OCI-LY3 (cell line): ENCODE measurements at regions not wholly inside any gene's neighbourhood (a gene's known extent, or its start where the extent isn't known, plus 50 kb on each side); places are given as distances from the start of the nearest gene placed in this dataset.

Source experiments
- H2AFZ ChIP-seq: fragments of 200-600, 300-600 bp; shearing (Covaris generic); 2 replicates; pipeline ENCODE4 v1.6.0; 2014; ENCODE audit warnings: antibody characterized with exemption, low read depth, low read length
- H3K27ac ChIP-seq: fragments of 200-600, 300-600 bp; sonication (generic); 2 replicates; pipeline ENCODE4 v1.5.1; 2014; ENCODE audit warnings: mild to moderate bottlenecking, low read length, moderate library complexity, mixed read lengths
- H3K27me3 ChIP-seq: fragments of 200-600, 300-600 bp; sonication (generic); 2 replicates; pipeline ENCODE4 v1.6.1; 2014; ENCODE audit warnings: low read depth, low read length, mixed read lengths
- H3K36me3 ChIP-seq: fragments of 200-600, 300-600 bp; sonication (generic); replicated peaks from 2 replicates; pipeline ENCODE3; 2014; ENCODE audit warnings: low read depth, low read length, mixed read lengths
- H3K4me1 ChIP-seq: fragments of 300-600, 200-600 bp; sonication (generic); 2 replicates; pipeline ENCODE4 v1.6.1; 2014; ENCODE audit warnings: low read length, mixed read lengths
- H3K4me2 ChIP-seq: fragments of 200-600, 300-600 bp; sonication (generic); 2 replicates; pipeline ENCODE4 v1.6.1; 2014; ENCODE audit warnings: low read length, mixed read lengths
- H3K4me3 ChIP-seq: fragments of 300-600, 200-600 bp; sonication (generic); 2 replicates; pipeline ENCODE4 v1.5.1; 2014; ENCODE audit warnings: antibody characterized with exemption, mild to moderate bottlenecking, low read length, moderate library complexity
- H3K79me2 ChIP-seq: fragments of 300-600, 200-600 bp; shearing (Covaris generic); 2 replicates; pipeline ENCODE4 v1.6.1; 2014; ENCODE audit warnings: mild to moderate bottlenecking, low read length, mixed read lengths
- H3K9ac ChIP-seq: fragments of 300-600, 200-600 bp; shearing (Covaris generic); 2 replicates; pipeline ENCODE4 v1.6.0; 2014; ENCODE audit warnings: mild to moderate bottlenecking, low read length, moderate library complexity
- H3K9me3 ChIP-seq: fragments of 200-600, 300-600 bp; shearing (Covaris generic); 2 replicates; pipeline ENCODE4 v1.6.1; 2014; ENCODE audit warnings: low read length, mixed read lengths; ENCODE audit not compliant: insufficient read depth
- H4K20me1 ChIP-seq: fragments of 200-600, 300-600 bp; sonication (generic); 2 replicates; pipeline ENCODE4 v1.6.1; 2016; ENCODE audit warnings: low read length, mixed read lengths; ENCODE audit not compliant: insufficient read depth
- CTCF ChIP-seq: fragments of 200-600, 300-600 bp; sonication (generic); IDR thresholded peaks from 2 replicates; pipeline ENCODE4 v1.5.1; 2014; ENCODE audit warnings: antibody characterized with exemption, low read length, low read depth
- EZH2phosphoT487 ChIP-seq: fragments of 200-600 bp; shearing (Covaris generic); IDR thresholded peaks from 2 replicates; pipeline ENCODE4 v1.6.1; 2018; ENCODE audit warnings: antibody characterized with exemption, mixed run types, low read depth

- Histone ChIP-seq H3K4me1 (peaks cover 18% of the 10 kb centered on the region), H3K9ac (no peak overlapping the region), H3K4me3 (peak overlapping the region; percentile 22; the same call in 1 of the 2 replicates), H3K4me2 (peak overlapping the region; percentile 47), H3K79me2 (no peaks in the 10 kb centered on the region), H3K27ac (no peak overlapping the region), H4K20me1 (no peaks in the 10 kb centered on the region), H3K36me3 (no peaks in the 10 kb centered on the region), H2AFZ (peak overlapping the region; percentile 46; the same call in 1 of the 2 replicates), H3K9me3 (no peaks in the 10 kb centered on the region), H3K27me3 (no peaks in the 10 kb centered on the region)
- no peak for TF ChIP-seq EZH2phosphoT487
- TF ChIP-seq CTCF: no peak
Measured at GRCh38 chr10:78844960-78845607, 223.7 kb upstream of the ZMIZ1 start.

GRCh38 chr10:78846071-78846470 is 222.7 kb upstream of the ZMIZ1 start:
- Histone ChIP-seq H3K9me3 (no peaks in the 10 kb centered on the region), H3K36me3 (no peaks in the 10 kb centered on the region), H3K4me2 (no peak overlapping the region), H3K27ac (no peak overlapping the region), H3K4me1 (peaks cover 13% of the 10 kb centered on the region), H3K4me3 (no peak overlapping the region), H3K79me2 (no peaks in the 10 kb centered on the region), H2AFZ (no peak overlapping the region), H4K20me1 (no peaks in the 10 kb centered on the region), H3K9ac (no peak overlapping the region), H3K27me3 (no peaks in the 10 kb centered on the region)
- TF ChIP-seq EZH2phosphoT487 (no peak), CTCF (no peak)

DNA sequence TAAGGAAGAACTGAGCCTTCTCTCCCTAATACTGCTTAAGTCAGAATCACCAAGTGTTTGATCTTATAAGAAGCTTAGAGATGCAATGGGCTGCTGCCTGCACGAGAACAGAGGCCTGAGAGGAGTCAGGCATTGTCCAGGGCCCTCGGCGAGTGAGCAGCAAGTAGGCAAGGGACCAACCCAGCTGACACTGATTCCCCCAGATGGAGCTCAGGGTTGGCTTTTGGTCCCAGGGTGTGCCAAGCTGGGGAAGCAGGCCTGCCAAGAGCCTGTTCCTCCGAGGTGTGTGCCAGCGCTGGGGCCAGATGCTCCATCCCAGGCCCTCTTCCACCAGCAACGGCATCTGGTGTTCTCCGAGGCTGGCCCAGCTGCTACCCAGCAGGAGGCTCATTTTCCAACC is 222.0 kb upstream of the ZMIZ1 start:
- Histone ChIP-seq H4K20me1 (no peaks in the 10 kb centered on the region), H3K36me3 (no peaks in the 10 kb centered on the region), H3K9me3 (no peaks in the 10 kb centered on the region), H3K4me2 (no peak overlapping the region), H3K27me3 (no peaks in the 10 kb centered on the region), H3K9ac (no peak overlapping the region), H3K27ac (no peak overlapping the region), H2AFZ (no peak overlapping the region), H3K79me2 (no peaks in the 10 kb centered on the region), H3K4me3 (no peak overlapping the region), H3K4me1 (peaks cover 11% of the 10 kb centered on the region; the same call in 1 of the 2 replicates)
- TF ChIP-seq EZH2phosphoT487 (no peak), CTCF (no peak)

GRCh38 chr10:78847485-78847884 is 221.3 kb upstream of the ZMIZ1 start:
- H3K79me2 ChIP-seq: no peaks in the 10 kb centered on the region
- no peaks in the 10 kb centered on the region for H3K27me3 ChIP-seq
- H3K27ac ChIP-seq: no peak overlapping the region
- H4K20me1 ChIP-seq: no peaks in the 10 kb centered on the region
- H2AFZ ChIP-seq: no peak overlapping the region
- H3K9me3 ChIP-seq: no peaks in the 10 kb centered on the region
- TF ChIP-seq EZH2phosphoT487: no peak
- TF ChIP-seq CTCF: no peak
- no peak overlapping the region for H3K4me2 ChIP-seq
- H3K4me1 ChIP-seq: peaks cover 11% of the 10 kb centered on the region; the same call in 1 of the 2 replicates
- H3K4me3 ChIP-seq: no peak overlapping the region
- no peak overlapping the region for H3K9ac ChIP-seq
- H3K36me3 ChIP-seq: no peaks in the 10 kb centered on the region
